Esophagus squamous epithelium (tissue), 4 donors: ENCODE measurements at regions not wholly inside any gene's neighbourhood (a gene's known extent, or its start where the extent isn't known, plus 50 kb on each side); places are given as distances from the start of the nearest gene placed in this dataset.

Source experiments
- POLR2A ChIP-seq, 4 donors: fragments of 450-650 bp; IDR thresholded peaks; one replicate each; pipeline ENCODE4 v1.6.1; 2017; ENCODE audit warnings: antibody characterized with exemption in 4 of 4, mild to moderate bottlenecking in 4 of 4, moderate library complexity in 3 of 4
- TF ChIP-seq, protein P1 (sequence below), 6 experiments: fragments of 450-650 bp in 4 of 6; fragments of 200-600 bp in 2 of 6; sonication (generic) in 2 of 6; IDR thresholded peaks; one replicate each; pipeline ENCODE4 v1.5.1; 2016 to 2019; ENCODE audit warnings: antibody characterized with exemption in 6 of 6, mild to moderate bottlenecking in 4 of 6, moderate library complexity in 4 of 6

DNA sequence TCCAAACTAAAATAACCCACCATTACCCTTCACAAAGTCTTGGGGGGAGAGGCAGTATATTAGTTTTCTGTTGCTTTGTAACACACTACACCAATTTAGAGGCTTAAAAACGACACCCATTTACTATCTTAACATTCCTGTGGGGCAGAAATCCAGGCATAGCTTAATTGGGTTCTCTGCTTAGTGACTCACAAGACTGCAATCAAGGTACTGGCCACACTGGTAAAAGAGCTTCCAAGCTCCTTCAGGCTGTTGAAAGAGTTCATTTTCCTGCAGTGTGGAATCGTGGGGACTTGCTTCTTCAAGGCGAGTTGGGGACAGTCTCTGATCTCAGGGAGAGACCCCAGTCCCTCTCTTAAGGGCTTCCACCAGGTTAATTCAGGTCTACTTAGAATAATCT is 139.1 kb downstream of the XPNPEP1 start:
- no peak for TF ChIP-seq POLR2A (IDR thresholded peaks at IDR 0.05)
- TF ChIP-seq, protein P1, sequence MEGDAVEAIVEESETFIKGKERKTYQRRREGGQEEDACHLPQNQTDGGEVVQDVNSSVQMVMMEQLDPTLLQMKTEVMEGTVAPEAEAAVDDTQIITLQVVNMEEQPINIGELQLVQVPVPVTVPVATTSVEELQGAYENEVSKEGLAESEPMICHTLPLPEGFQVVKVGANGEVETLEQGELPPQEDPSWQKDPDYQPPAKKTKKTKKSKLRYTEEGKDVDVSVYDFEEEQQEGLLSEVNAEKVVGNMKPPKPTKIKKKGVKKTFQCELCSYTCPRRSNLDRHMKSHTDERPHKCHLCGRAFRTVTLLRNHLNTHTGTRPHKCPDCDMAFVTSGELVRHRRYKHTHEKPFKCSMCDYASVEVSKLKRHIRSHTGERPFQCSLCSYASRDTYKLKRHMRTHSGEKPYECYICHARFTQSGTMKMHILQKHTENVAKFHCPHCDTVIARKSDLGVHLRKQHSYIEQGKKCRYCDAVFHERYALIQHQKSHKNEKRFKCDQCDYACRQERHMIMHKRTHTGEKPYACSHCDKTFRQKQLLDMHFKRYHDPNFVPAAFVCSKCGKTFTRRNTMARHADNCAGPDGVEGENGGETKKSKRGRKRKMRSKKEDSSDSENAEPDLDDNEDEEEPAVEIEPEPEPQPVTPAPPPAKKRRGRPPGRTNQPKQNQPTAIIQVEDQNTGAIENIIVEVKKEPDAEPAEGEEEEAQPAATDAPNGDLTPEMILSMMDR (IDR thresholded peaks at IDR 0.05) = no peak
